ENCODE measurements at regions not wholly inside any gene's neighbourhood (a gene's known extent, or its start where the extent isn't known, plus 50 kb on each side); places are given as distances from the start of the nearest gene placed in this dataset.

GRCh38 chr16:52758473-52758855 lies 211.5 kb upstream of the TOX3 start (continued):
- TF ChIP-seq ASH2L (IDR thresholded peaks at IDR 0.05; ENCODE audit: borderline replicate concordance, low read depth) (no peak), HDAC6 (IDR thresholded peaks at IDR 0.05; ENCODE audit: unreplicated experiment) (no peak), IRF3 (IDR thresholded peaks at IDR 0.05) (no peak)

- H3K9ac ChIP-seq (ENCODE audit: control insufficient read depth, insufficient read depth, low read length), result no peak overlapping the region
- H3K4me2 ChIP-seq (ENCODE audit: control insufficient read depth, insufficient read depth), result no peak overlapping the region
- no peak for DNase-seq (ENCODE audit: low read depth, low spot score)
- H3K4me1 ChIP-seq (ENCODE audit: control insufficient read depth, insufficient read depth, low read length), result no peaks in the 10 kb centered on the region
- no peaks in the 10 kb centered on the region for H4K20me1 ChIP-seq (ENCODE audit: control insufficient read depth, insufficient read depth)
- POLR2A ChIA-PET, result no interaction called here
- intact Hi-C loops (cut with micrococcal nuclease; ENCODE audit: unreplicated experiment), result no loop called here
- H3K4me3 ChIP-seq, result no peak overlapping the region
- H3K79me2 ChIP-seq (ENCODE audit: control insufficient read depth, insufficient read depth, low read length), result no peaks in the 10 kb centered on the region
- SMC1A ChIA-PET (ENCODE audit: uncharacterized antibody, unreplicated experiment), result no interaction called here
- H2AFZ ChIP-seq (ENCODE audit: control insufficient read depth, low read depth, low read length), result no peak overlapping the region
- no peak for TF ChIP-seq SMAD1 (IDR thresholded peaks at IDR 0.05; ENCODE audit: low read depth, partially characterized antibody)
- no peak for TF ChIP-seq RELB (IDR thresholded peaks at IDR 0.05; ENCODE audit: low read depth)
- no peak for TF ChIP-seq ATF3 (IDR thresholded peaks at IDR 0.05; ENCODE audit: borderline replicate concordance, extremely low read depth, low read depth, low read length)
- no peak for TF ChIP-seq ZBTB4 (CRISPR knock-in tag; IDR thresholded peaks at IDR 0.05)
- no peak for TF ChIP-seq DPF2 (IDR thresholded peaks at IDR 0.05)
- no peak for ATAC-seq
- 43% methylated on average over 10 of the region's 10 CpGs for WGBS (ENCODE audit: insufficient coverage, insufficient replicate concordance, low lambda C conversion rate, missing lambda C conversion rate)
- no peaks in the 10 kb centered on the region for H3K27me3 ChIP-seq (replicated peaks in 1 of 2; ENCODE audit: control insufficient read depth in 2 of 2, insufficient read depth in 2 of 2, low read length in 1 of 2)
- in situ Hi-C loops (cut with MboI), result no loop called here
- FAIRE-seq, result no peak
- no peaks in the 10 kb centered on the region for H3K36me3 ChIP-seq (ENCODE audit: control insufficient read depth in 2 of 2, insufficient read depth in 2 of 2, low read length in 1 of 2)
- no peak overlapping the region for H3K27ac ChIP-seq (ENCODE audit: control insufficient read depth, insufficient read depth)
- no peaks in the 10 kb centered on the region for H3K9me3 ChIP-seq (replicated peaks; ENCODE audit: control insufficient read depth, insufficient read depth, low read length)
- BruUV-seq (replicated peaks), result no TSS peak
- RAD21 ChIA-PET (ENCODE audit: unreplicated experiment), result no interaction called here
- CTCF ChIA-PET, result interaction anchor here (0.9 kb wide), 1 partner anchor 32 kb away, joined by 3 read pairs; no protein-coding TSS in a partner anchor
Observed at GRCh38 chr16:52757746-52758472, 211.0 kb upstream of the TOX3 start.

Data from GM12878 (cell line).